ENCODE measurements at regions not wholly inside any gene's neighbourhood (a gene's known extent, or its start where the extent isn't known, plus 50 kb on each side); places are given as distances from the start of the nearest gene placed in this dataset.
"Not testable (repeated sequence)": the region's sequence is repeated elsewhere in the genome, so short reads cannot be mapped to it uniquely, and the experiment has no call there.

GRCh38 chr17:82998637-82999036 is 80.8 kb upstream of the METRNL start:
- no peak for DNase-seq

GRCh38 chr17:83000738-83001137 is 78.7 kb upstream of the METRNL start:
- no peak for DNase-seq

- no peak for DNase-seq
Observed at GRCh38 chr17:83002118-83002805, 77.1 kb upstream of the METRNL start.

GRCh38 chr17:83004791-83005380 is 74.5 kb upstream of the METRNL start:
- no peak for DNase-seq

GRCh38 chr17:83005639-83006038 is 73.8 kb upstream of the METRNL start:
- no peak for DNase-seq

GRCh38 chr17:83006515-83007455 is 72.6 kb upstream of the METRNL start:
- DNase-seq: no peak

GRCh38 chr17:83007504-83008185 is 71.8 kb upstream of the METRNL start:
- no peak for DNase-seq

- DNase-seq: no peak
Observed at GRCh38 chr17:83008186-83008510, 71.3 kb upstream of the METRNL start.

GRCh38 chr17:83008526-83008925 is 70.9 kb upstream of the METRNL start:
- no peak for DNase-seq

GRCh38 chr17:83009414-83010205 is 69.8 kb upstream of the METRNL start:
- DNase-seq: no peak

- DNase-seq: no peak
Observed at GRCh38 chr17:83010206-83011200, 68.9 kb upstream of the METRNL start.

GRCh38 chr17:83011676-83012075 is 67.7 kb upstream of the METRNL start:
- not testable (repeated sequence) for DNase-seq

- DNase-seq: no peak
Observed at GRCh38 chr17:83012200-83012785, 67.1 kb upstream of the METRNL start.

- DNase-seq: no peak
Observed at GRCh38 chr17:83012868-83013778, 66.3 kb upstream of the METRNL start.

GRCh38 chr17:83013779-83014117 is 65.7 kb upstream of the METRNL start:
- DNase-seq: no peak

GRCh38 chr17:83014297-83014696 is 65.1 kb upstream of the METRNL start:
- no peak for DNase-seq

GRCh38 chr17:83014940-83015910 is 64.2 kb upstream of the METRNL start:
- no peak for DNase-seq

- no peak for DNase-seq
Observed at GRCh38 chr17:83018658-83019193, 60.7 kb upstream of the METRNL start.

All from activated CD4-positive, alpha-beta T cell treated with anti-CD3 and anti-CD28 coated beads, Interleukin-2, amount 50 U/mL, for 48 hours (primary cell).